NB4 (cell line): ENCODE measurements at regions not wholly inside any gene's neighbourhood (a gene's known extent, or its start where the extent isn't known, plus 50 kb on each side); places are given as distances from the start of the nearest gene placed in this dataset.

Experiments
- CTCF ChIP-seq: IDR thresholded peaks from one replicate; pipeline ENCODE4 v1.5.1; 2012; ENCODE audit warnings: low read depth, low read length
- MAX ChIP-seq: IDR thresholded peaks from 2 replicates; pipeline ENCODE4 v1.6.1; 2011; ENCODE audit warnings: low read depth, low read length
- MYC ChIP-seq: IDR thresholded peaks from 2 replicates; pipeline ENCODE4 v1.6.1; 2011; ENCODE audit warnings: low read depth, low read length
- POLR2A ChIP-seq: IDR thresholded peaks from 2 replicates; pipeline ENCODE4 v1.6.1; 2011; ENCODE audit warnings: mild to moderate bottlenecking; ENCODE audit not compliant: insufficient read length; ENCODE audit errors: extremely low read depth

DNA sequence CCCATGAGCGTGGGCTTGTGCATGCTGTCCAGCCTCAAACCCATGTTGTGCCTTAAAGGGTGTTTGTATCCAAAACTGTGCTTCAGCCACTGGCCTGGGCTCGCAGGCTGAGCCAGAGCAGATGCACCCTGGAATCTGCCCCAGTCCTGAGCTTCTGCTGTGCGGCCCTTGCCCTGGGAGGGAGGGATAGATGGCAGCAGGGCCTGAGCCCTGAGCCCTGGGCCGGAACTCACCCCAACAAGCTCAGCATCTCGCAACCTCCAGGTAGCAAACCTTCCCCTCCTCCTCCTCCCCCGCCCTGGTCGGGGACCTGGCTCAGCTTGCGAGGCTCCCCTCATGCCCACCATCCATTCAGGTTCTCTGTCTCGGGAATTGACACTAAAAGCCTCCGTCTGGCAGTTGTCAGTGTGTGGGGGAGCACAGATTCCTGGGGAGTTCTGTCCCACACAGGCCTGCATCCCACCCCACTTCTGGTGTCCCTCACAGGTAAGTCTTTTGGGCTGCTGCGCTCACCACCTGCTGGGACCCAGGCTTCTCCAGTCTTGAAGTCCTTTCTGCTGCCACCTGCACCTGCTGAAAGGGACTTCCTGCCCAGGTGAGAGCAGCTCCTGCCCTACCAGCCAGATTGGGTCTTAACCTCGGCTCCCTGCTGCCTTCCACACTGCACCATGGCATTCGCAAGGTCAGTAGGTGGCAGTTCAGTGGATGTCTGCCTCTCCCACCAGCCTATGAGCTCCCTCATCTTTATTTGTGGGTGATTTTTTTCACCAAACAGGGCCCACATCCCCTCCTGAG is 55.2 kb upstream of the OLFM1 start:
- TF ChIP-seq CTCF: no peak
- no peak for TF ChIP-seq MAX
- TF ChIP-seq POLR2A: no peak
- no peak for TF ChIP-seq MYC
